ENCODE measurements at regions not wholly inside any gene's neighbourhood (a gene's known extent, or its start where the extent isn't known, plus 50 kb on each side); places are given as distances from the start of the nearest gene placed in this dataset.

DNA sequence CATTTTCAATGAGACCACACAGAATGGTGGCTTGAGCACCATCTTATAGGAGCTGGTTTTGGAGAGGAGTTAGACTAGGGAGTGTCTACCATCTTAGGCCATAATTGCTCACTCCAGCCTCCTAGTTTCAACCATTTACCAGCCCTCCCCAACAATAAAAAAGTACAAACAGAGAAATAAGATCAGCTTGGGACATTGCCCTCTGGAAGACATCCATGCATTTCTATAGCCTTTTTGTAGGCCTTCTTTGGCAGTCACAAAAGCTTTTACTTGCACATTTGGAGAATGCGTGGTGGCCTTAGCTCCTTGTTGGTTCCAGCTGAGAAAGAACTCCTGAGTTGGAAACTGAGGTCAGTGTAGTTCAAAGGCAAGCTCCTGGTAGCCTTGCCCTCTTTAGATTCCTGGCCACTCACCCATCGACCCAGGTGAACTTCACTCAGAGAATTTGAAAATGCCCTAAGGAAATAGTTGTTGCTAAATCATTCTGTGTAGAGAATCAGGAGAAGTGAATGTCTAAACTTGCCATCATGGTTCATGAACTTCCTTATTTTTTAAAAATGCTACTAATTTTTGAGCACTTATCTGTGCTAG lies 301.7 kb upstream of the PROX1 start:
- Histone ChIP-seq H3K36me3 (no peaks in the 10 kb centered on the region), H4K20me1 (no peaks in the 10 kb centered on the region; a peak in 1 of 22 replicates), H3K4me1 (peaks cover 5 to 36% (median 18%) of the 10 kb centered on the region in 10 experiments; a peak in 17 of 20 replicates), H3K9me3 (replicated peaks in 1 of 11) (0 out of 22 replicates have a peak, but pooled peaks cover 0 to 3% (median 0%) of the 10 kb centered on the region in 11 experiments), H3K4me3 (no peak overlapping the region), H3K4me2 (peak overlapping the region in 9 of 11 experiments; percentile 11 to 68 (median 44); a peak in 13 of 22 replicates), H3K27me3 (peaks cover 0 to 36% (median 0%) of the 10 kb centered on the region in 11 experiments; a peak in 4 of 22 replicates), H3K9ac (no peak overlapping the region), H3K27ac (peak overlapping the region in 2 of 11 experiments; percentile 9 to 15; a peak in 1 of 22 replicates)
- no peak for TF ChIP-seq Cebpa-rat (IDR thresholded peaks at IDR 0.05)

DNA sequence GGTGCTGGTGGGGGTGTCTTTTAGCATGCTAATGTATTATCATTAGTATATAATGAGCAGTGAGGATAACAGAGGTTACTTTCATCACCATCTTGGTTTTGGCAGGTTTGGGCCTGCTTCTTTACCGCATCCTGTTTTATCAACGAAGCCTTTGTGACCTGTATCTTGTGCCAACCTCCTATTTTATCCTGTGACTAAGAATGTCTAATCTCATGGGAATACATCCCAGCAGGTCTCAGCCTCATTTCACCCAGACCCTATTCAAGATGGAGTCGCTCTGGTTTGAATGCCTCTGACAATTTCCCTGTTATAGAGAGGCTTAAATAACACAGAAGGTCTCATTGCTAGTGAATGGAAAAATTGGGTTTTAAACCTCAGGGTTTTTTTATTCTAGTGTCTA lies 300.8 kb upstream of the PROX1 start:
- peak overlapping the region; percentile 1 to 68 (median 37); a peak in 16 of 22 replicates for H3K4me2 ChIP-seq
- H3K36me3 ChIP-seq = no peaks in the 10 kb centered on the region
- H3K27ac ChIP-seq = 0 out of 22 replicates have a peak overlapping the region, but pooled peaks of 1 of the 11 experiments have one; percentile 20
- H4K20me1 ChIP-seq = no peaks in the 10 kb centered on the region; a peak in 1 of 22 replicates
- no peak for TF ChIP-seq Cebpa-rat (IDR thresholded peaks at IDR 0.05)
- no peak overlapping the region for H3K4me3 ChIP-seq
- H3K27me3 ChIP-seq = peaks cover 0 to 35% (median 0%) of the 10 kb centered on the region in 11 experiments; a peak in 4 of 22 replicates
- H3K9me3 ChIP-seq (replicated peaks in 1 of 11) = 0 out of 22 replicates have a peak, but pooled peaks cover 0 to 3% (median 0%) of the 10 kb centered on the region in 11 experiments
- no peak overlapping the region for H3K9ac ChIP-seq
- H3K4me1 ChIP-seq = peaks cover 5 to 36% (median 18%) of the 10 kb centered on the region in 10 experiments; a peak in 17 of 20 replicates

DNA sequence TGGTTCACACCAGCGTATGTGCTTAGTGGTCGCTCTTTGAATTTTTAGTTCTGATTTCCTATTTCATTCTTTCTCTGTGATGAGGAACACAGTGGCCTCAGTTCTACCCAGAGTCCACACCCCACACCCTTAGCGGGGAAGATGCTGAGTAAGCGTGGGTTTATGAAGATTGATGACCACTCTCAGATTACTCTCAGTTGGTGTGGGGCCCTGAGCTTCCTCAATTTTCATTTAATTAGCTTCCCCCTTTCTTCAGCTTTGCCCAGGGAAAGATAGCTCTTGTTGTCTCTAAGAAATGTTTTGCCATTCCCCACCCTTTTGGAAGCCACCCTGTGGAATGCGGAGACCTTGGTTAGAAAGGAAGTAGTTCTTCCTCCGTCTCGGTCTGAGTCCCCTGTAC lies 299.9 kb upstream of the PROX1 start:
- Histone ChIP-seq H3K4me3 (no peak overlapping the region), H3K4me2 (peak overlapping the region in 5 of 11 experiments; percentile 24 to 68 (median 59); a peak in 10 of 22 replicates), H3K9me3 (replicated peaks in 1 of 11) (0 out of 22 replicates have a peak, but pooled peaks cover 0 to 3% (median 0%) of the 10 kb centered on the region in 11 experiments), H3K36me3 (no peaks in the 10 kb centered on the region), H4K20me1 (no peaks in the 10 kb centered on the region; a peak in 1 of 22 replicates), H3K27ac (peak overlapping the region in 1 of 11 experiments; percentile 23; a peak in 2 of 22 replicates), H3K27me3 (peaks cover 0 to 34% (median 0%) of the 10 kb centered on the region in 11 experiments; a peak in 4 of 22 replicates), H3K9ac (no peak overlapping the region), H3K4me1 (peaks cover 5 to 36% (median 18%) of the 10 kb centered on the region in 10 experiments; a peak in 17 of 20 replicates)
- no peak for TF ChIP-seq Cebpa-rat (IDR thresholded peaks at IDR 0.05)

DNA sequence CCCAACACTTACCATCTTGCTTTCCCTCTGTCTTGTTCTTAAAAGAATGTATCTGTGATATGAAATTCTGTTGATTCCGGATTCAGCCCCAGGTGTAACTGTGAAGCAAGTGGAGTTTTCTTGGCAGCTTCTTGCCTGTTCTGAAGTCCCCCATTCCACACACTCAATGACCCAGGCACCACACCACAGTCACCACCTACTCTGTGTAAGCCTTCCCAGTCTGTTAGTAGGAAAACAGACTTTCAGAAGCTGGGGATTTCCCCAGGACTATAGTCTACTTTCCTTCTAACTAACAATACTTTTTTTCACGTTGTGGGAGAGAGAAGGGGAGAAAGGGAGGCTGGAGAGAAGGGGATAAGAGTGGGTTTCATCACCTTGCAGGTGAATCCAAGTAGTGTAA lies 299.1 kb upstream of the PROX1 start:
- H3K9ac ChIP-seq = no peak overlapping the region
- H3K4me1 ChIP-seq = peaks cover under 1 to 36% (median 17%) of the 10 kb centered on the region in 10 experiments; a peak in 17 of 20 replicates
- no peak for TF ChIP-seq Cebpa-rat (IDR thresholded peaks at IDR 0.05)

DNA sequence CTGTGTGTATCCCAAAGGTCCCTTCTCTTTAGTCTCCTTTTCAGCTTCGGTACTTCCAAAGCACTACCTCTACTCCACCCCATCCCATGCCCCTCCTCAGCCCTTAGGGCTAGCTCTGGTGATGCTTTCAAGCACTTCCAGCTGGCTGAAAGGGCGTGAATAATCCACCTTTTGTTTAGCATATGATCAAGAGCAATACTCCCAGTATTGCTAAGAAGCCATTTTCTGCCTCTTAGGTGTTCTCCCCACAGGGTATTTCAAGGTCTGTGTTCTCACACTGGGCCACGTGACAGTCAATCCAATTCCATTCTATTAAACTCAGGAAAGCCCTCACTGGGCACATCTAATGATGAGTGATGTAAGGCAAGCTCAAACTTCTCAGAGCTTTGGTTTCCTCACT lies 298.5 kb upstream of the PROX1 start:
- Histone ChIP-seq H4K20me1 (no peaks in the 10 kb centered on the region; a peak in 1 of 22 replicates), H3K4me3 (no peak overlapping the region), H3K9me3 (replicated peaks in 1 of 11) (0 out of 22 replicates have a peak, but pooled peaks cover 0 to 3% (median 0%) of the 10 kb centered on the region in 11 experiments), H3K9ac (no peak overlapping the region), H3K4me1 (peaks cover 0 to 36% (median 17%) of the 10 kb centered on the region in 10 experiments; a peak in 14 of 20 replicates), H3K27me3 (peaks cover 0 to 42% (median 0%) of the 10 kb centered on the region in 11 experiments; a peak in 4 of 22 replicates), H3K27ac (no peak overlapping the region), H3K4me2 (no peak overlapping the region), H3K36me3 (no peaks in the 10 kb centered on the region)
- no peak for TF ChIP-seq Cebpa-rat (IDR thresholded peaks at IDR 0.05)

More for the DNA sequence above, 299.1 kb upstream of the PROX1 start:
- Histone ChIP-seq H3K4me3 (no peak overlapping the region), H3K27me3 (peaks cover 0 to 36% (median 0%) of the 10 kb centered on the region in 11 experiments; a peak in 4 of 22 replicates), H3K4me2 (peak overlapping the region in 5 of 11 experiments; percentile 24 to 68 (median 59); a peak in 7 of 22 replicates), H3K36me3 (no peaks in the 10 kb centered on the region), H3K9me3 (replicated peaks in 1 of 11) (0 out of 22 replicates have a peak, but pooled peaks cover 0 to 3% (median 0%) of the 10 kb centered on the region in 11 experiments), H3K27ac (no peak overlapping the region; a peak in 1 of 22 replicates), H4K20me1 (no peaks in the 10 kb centered on the region; a peak in 1 of 22 replicates)

DNA sequence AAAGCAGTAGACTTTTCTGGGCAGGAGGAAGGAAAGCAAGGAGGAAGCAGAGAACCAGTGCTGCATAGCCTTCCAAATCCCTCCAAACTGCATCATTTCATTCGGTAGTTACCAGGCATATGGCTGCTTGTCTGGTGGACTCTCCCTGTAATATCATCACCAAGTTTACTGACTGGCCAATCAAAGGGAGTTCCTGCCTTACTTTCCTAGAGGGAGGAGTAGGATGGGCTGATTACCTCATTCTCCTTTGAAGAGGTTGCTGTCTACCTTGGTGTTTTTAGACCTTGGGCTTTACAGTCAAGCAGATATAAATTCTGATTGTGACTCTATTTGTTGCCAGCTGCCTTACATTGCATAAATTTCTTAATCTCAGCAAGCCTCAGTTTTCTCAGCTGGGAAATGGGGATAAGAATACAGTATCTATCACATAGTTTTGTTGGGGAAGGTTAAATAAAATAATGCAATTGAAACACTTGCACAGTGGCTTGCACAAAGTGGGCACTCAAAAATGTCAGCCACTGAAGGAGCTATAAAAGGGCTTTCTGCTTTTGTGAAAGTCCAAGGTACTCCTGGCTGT lies 297.3 kb upstream of the PROX1 start:
- no peaks in the 10 kb centered on the region for H3K9me3 ChIP-seq (replicated peaks in 1 of 11)
- no peak for TF ChIP-seq Cebpa-rat (IDR thresholded peaks at IDR 0.05)
- no peak overlapping the region for H3K27ac ChIP-seq
- H3K27me3 ChIP-seq = peaks cover 0 to 42% (median 0%) of the 10 kb centered on the region in 11 experiments; a peak in 4 of 22 replicates
- H3K36me3 ChIP-seq = no peaks in the 10 kb centered on the region
- peaks cover 0 to 33% (median 17%) of the 10 kb centered on the region in 10 experiments; a peak in 14 of 20 replicates for H3K4me1 ChIP-seq
- no peak overlapping the region for H3K9ac ChIP-seq
- no peak overlapping the region for H3K4me3 ChIP-seq
- H3K4me2 ChIP-seq = no peak overlapping the region
- no peaks in the 10 kb centered on the region; a peak in 1 of 22 replicates for H4K20me1 ChIP-seq

DNA sequence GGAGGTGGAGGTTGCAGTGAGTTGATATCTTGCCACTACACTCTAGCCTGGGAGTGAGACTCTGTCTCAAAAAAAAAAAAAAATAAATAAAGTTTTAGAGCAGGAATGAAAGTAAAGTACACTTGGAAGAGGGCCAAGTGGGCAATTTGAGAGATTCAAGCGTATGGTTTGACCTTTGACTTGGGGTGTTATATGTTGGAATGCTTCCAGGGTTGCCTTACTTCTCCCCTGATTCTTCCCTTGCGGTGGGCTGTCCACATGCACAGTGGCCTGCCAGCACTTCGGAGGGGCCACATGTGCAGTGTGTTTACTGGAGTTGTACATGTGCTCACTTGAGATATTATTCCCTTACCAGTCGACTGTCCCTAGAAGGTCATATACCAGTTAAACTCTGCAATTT lies 295.5 kb upstream of the PROX1 start:
- no peak overlapping the region for H3K4me2 ChIP-seq
- no peak for TF ChIP-seq Cebpa-rat (IDR thresholded peaks at IDR 0.05)
- no peak overlapping the region for H3K4me3 ChIP-seq
- peaks cover 0 to 15% (median 5%) of the 10 kb centered on the region in 10 experiments; a peak in 10 of 20 replicates for H3K4me1 ChIP-seq
- H4K20me1 ChIP-seq = no peaks in the 10 kb centered on the region; a peak in 1 of 22 replicates
- peaks cover 0 to 42% (median 0%) of the 10 kb centered on the region in 11 experiments; a peak in 4 of 22 replicates for H3K27me3 ChIP-seq
- no peaks in the 10 kb centered on the region for H3K9me3 ChIP-seq (replicated peaks in 1 of 11)
- H3K36me3 ChIP-seq = no peaks in the 10 kb centered on the region
- no peak overlapping the region for H3K27ac ChIP-seq
- no peak overlapping the region for H3K9ac ChIP-seq

DNA sequence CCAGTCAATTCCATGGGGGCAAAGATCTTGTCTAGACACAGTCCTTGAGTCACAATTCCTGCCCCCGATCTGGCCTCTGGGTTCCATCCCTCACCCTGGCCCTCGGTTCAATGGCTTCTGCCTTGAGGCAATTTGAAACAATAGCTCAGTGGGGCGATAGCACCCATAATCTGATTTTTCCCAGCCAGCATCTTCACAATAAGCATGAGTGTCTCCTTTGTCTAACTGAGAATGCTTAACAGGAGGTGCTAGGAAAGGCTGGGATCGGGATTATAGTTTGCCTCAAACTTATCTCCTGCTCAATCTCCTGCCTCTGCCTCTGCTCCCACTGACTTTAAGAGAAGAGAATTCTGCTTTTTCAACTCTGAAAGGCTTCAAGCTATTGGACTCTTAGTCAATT lies 293.9 kb upstream of the PROX1 start:
- Histone ChIP-seq H3K27ac (no peak overlapping the region), H3K9me3 (replicated peaks in 1 of 11) (no peaks in the 10 kb centered on the region), H3K27me3 (peaks cover 0 to 37% (median 0%) of the 10 kb centered on the region in 11 experiments; a peak in 4 of 22 replicates), H3K4me3 (no peak overlapping the region), H3K36me3 (no peaks in the 10 kb centered on the region), H4K20me1 (no peaks in the 10 kb centered on the region), H3K9ac (no peak overlapping the region), H3K4me2 (no peak overlapping the region), H3K4me1 (no peaks in the 10 kb centered on the region; a peak in 1 of 20 replicates)
- no peak for TF ChIP-seq Cebpa-rat (IDR thresholded peaks at IDR 0.05)

Measured in BLaER1 treated with 17β-estradiol and CSF1 and Interleukin-3, amounts not matched to agents 10 nM and 100 nM (cell line).